HCT116 (cell line): ENCODE measurements at regions not wholly inside any gene's neighbourhood (a gene's known extent, or its start where the extent isn't known, plus 50 kb on each side); places are given as distances from the start of the nearest gene placed in this dataset.

Experiments
- CTCF ChIP-seq, 3 experiments: fragments of 200-600 bp in 1 of 3; sonication (generic) in 1 of 3; IDR thresholded peaks in 2 of 3; conservative IDR thresholded peaks in 1 of 3; 2 replicates each; pipeline ENCODE4 v1.5.1; 2012 to 2017; ENCODE audit warnings: low read depth in 2 of 3, low read length in 2 of 3, antibody characterized with exemption in 1 of 3, borderline replicate concordance in 1 of 3, control low read depth in 1 of 3, mild to moderate bottlenecking in 1 of 3, mixed read lengths in 1 of 3, mixed run types in 1 of 3, moderate library complexity in 1 of 3; ENCODE audit not compliant: insufficient read depth in 1 of 3
- EZH2 ChIP-seq: fragments of 200-600 bp; sonication (generic); IDR thresholded peaks from 2 replicates; pipeline ENCODE4 v1.6.1; 2017; ENCODE audit warnings: antibody characterized with exemption, mixed run types
- POLR2A ChIP-seq: IDR thresholded peaks from 2 replicates; pipeline ENCODE4 v1.7.0; 2011; ENCODE audit warnings: borderline replicate concordance; ENCODE audit not compliant: insufficient read depth, insufficient read length; ENCODE audit errors: extremely low read depth
- RAD21 ChIP-seq: IDR thresholded peaks from 2 replicates; pipeline ENCODE4 v1.6.1; 2012; ENCODE audit warnings: low read depth, mild to moderate bottlenecking
- YY1 ChIP-seq: IDR thresholded peaks from 2 replicates; pipeline ENCODE4 v1.6.1; 2011; ENCODE audit warnings: low read length, low read depth, moderate library complexity, mild to moderate bottlenecking; ENCODE audit not compliant: insufficient replicate concordance; ENCODE audit errors: extremely low read depth

- TF ChIP-seq CTCF (IDR thresholded peaks at IDR 0.05 in 2 of 3, conservative IDR thresholded peaks at IDR 0.05 in 1 of 3; ENCODE audit: borderline replicate concordance in 1 of 3, insufficient read depth in 1 of 3, low read depth in 2 of 3, low read length in 2 of 3), result no peak
- no peak for TF ChIP-seq EZH2
- TF ChIP-seq RAD21, result no peak
- TF ChIP-seq YY1, result no peak
- no peak for TF ChIP-seq POLR2A
Measured at GRCh38 chr4:133592591-133592990, 443.5 kb downstream of the PCDH10 start.
